VCaP (cell line): ENCODE measurements at regions not wholly inside any gene's neighbourhood (a gene's known extent, or its start where the extent isn't known, plus 50 kb on each side); places are given as distances from the start of the nearest gene placed in this dataset.
A peak's percentile ranks its signal among the peaks of the same experiment; 100 is the strongest.

Source experiments
- H3K27ac ChIP-seq: fragments of 450-650 bp; 2 replicates; pipeline ENCODE4 v1.5.1; 2017
- CTCF ChIP-seq: fragments of 450-650 bp; conservative IDR thresholded peaks from 2 replicates; pipeline ENCODE4 v1.5.1; 2017; ENCODE audit warnings: mild to moderate bottlenecking, moderate library complexity

DNA sequence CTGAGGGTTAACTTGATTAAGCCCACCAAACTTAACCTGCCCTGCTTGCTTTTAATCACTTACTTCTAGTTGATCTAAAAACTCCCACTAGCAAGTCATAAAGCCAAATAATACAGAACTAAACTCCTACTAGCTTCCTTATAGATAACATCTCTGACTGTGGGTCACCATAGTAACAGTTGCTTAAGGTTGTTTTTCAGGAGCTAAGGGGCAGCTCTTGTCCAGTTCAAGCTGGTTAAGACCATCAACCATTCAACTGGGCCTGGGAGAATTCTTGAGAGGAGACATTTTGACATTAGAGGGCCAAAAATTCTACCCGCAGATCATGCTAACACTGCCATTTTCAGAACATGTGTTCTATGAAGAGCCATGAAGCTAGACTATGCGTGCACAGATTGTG is 67.0 kb downstream of the UCHL1 start:
- no peak for TF ChIP-seq CTCF
- peak overlapping the region; percentile 93 for H3K27ac ChIP-seq

DNA sequence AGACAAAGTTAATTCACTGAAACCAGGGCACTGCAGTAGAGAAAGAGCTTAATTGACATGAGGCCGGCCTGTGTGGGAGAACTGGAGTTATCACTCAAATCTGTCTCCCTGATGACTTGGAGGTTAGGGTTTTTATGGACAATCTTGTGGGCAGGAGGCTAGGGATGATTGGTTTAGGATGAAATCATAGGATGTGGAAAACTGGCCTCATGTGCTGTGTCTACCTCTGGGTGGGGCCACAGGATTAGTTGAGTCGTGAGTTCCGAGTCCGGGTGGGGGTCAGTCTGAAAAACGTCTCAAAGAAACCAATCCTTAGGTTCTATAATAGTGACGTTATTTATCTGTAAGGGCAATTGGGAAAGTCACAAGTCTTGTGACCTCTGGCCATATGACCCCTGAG is 68.1 kb downstream of the UCHL1 start:
- H3K27ac ChIP-seq: peak overlapping the region; percentile 93; the same call in 1 of the 2 replicates
- no peak for TF ChIP-seq CTCF

DNA sequence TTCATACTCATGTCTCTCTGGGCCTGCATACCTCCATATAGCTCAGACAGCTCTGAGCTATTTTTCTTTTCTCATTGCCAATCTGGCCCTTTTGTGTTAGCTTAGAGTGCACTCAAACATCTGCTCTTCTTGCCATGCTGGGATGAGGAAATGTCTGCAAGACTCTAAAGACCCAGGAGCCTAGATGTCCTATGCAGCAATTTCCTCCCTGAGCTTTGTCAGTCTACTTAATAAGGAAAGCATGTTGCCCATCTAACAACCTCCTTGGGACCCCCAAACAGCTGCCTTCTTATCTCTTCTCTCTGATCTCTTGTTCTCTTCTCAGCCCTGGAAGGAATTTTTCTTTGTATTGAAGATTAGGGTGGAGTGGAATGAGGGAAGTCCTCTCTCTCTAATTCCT is 69.2 kb downstream of the UCHL1 start:
- TF ChIP-seq CTCF: no peak
- H3K27ac ChIP-seq: no peak overlapping the region

- H3K27ac ChIP-seq: no peak overlapping the region
- no peak for TF ChIP-seq CTCF
Observed at GRCh38 chr4:41326776-41327175, 70.0 kb downstream of the UCHL1 start.

GRCh38 chr4:41327770-41328169 is 71.0 kb downstream of the UCHL1 start:
- H3K27ac ChIP-seq: no peak overlapping the region; the same call in 1 of the 2 replicates
- no peak for TF ChIP-seq CTCF

GRCh38 chr4:41329361-41329760 is 72.6 kb downstream of the UCHL1 start:
- TF ChIP-seq CTCF: no peak
- H3K27ac ChIP-seq: no peak overlapping the region; the same call in 1 of the 2 replicates

GRCh38 chr4:41331224-41331623 is 74.5 kb downstream of the UCHL1 start:
- no peak for TF ChIP-seq CTCF

More at GRCh38 chr4:41331224-41331623, 74.5 kb downstream of the UCHL1 start:
- H3K27ac ChIP-seq: peak overlapping the region; percentile 82; the same call in 1 of the 2 replicates
